T-cell (primary cell): ENCODE measurements at regions not wholly inside any gene's neighbourhood (a gene's known extent, or its start where the extent isn't known, plus 50 kb on each side); places are given as distances from the start of the nearest gene placed in this dataset.

Source experiments
- ATAC-seq, 4 experiments: fragments of 200-7000 bp in 3 of 4; fragments of 150-1000 bp in 1 of 4; cut with Tn5 transposase; replicated peaks in 1 of 4; 1 replicate in 3 of 4; 2 replicates in 1 of 4; pipeline ENCODE4 v1.10.0; 2021; ENCODE audit warnings: moderate library complexity in 3 of 4, mild to moderate bottlenecking in 2 of 4, moderate number of reproducible peaks in 1 of 4
- CTCF ChIA-PET, 2 donors: fragments of 300-600 bp; sonication (Branson Sonifier 250); formaldehyde crosslinking; loops; one replicate each; lab custom pipeline; 2022; ENCODE audit warnings: antibody characterized with exemption in 2 of 2; lab: Charles Lee
- POLR2A ChIA-PET, 2 donors: fragments of 300-600 bp; sonication (Branson Sonifier 250); formaldehyde crosslinking; loops; one replicate each; lab custom pipeline; 2022; ENCODE audit warnings: antibody characterized with exemption in 2 of 2; lab: Charles Lee
- DNase-seq, 35 experiments: peaks; one replicate each; pipeline versions ENCODE4 v3.0.0 to v3.0.0-alpha.2; 2013 to 2023
- H3K27ac ChIP-seq: one replicate; pipeline ENCODE4 v1.5.1; 2013; ENCODE audit warnings: low read length
- H3K27me3 ChIP-seq, 2 experiments: replicated peaks in 1 of 2; 1 replicate in 1 of 2; 2 replicates in 1 of 2; pipeline versions ENCODE4 v1.6.1 to v1.7.0; 2013; ENCODE audit warnings: low read length in 1 of 2, mixed read lengths in 1 of 2; ENCODE audit not compliant: control insufficient read depth in 2 of 2, insufficient read depth in 2 of 2; ENCODE audit errors: extremely low read depth in 1 of 2
- H3K36me3 ChIP-seq, 2 donors: 1 replicate in 1 of 2; 2 replicates in 1 of 2; pipeline versions ENCODE4 v1.6.1 to v1.7.0; 2013; ENCODE audit warnings: low read length in 1 of 2; ENCODE audit not compliant: control insufficient read depth in 2 of 2, insufficient read depth in 1 of 2; ENCODE audit errors: extremely low read depth in 1 of 2
- H3K4me1 ChIP-seq, 2 experiments: 1 replicate in 1 of 2; 2 replicates in 1 of 2; pipeline versions ENCODE4 v1.6.1 to v1.7.0; 2013; ENCODE audit warnings: low read length in 2 of 2, mixed read lengths in 1 of 2; ENCODE audit not compliant: insufficient read depth in 2 of 2, control insufficient read depth in 1 of 2; ENCODE audit errors: extremely low read depth in 1 of 2
- H3K4me3 ChIP-seq, 2 donors: 1 replicate in 1 of 2; 2 replicates in 1 of 2; pipeline versions ENCODE4 v1.5.1 to v1.7.0; 2013; ENCODE audit warnings: mild to moderate bottlenecking in 2 of 2, low read length in 1 of 2, moderate library complexity in 1 of 2; ENCODE audit not compliant: control insufficient read depth in 1 of 2; ENCODE audit errors: extremely low read depth in 1 of 2
- H3K9me3 ChIP-seq: 2 replicates; pipeline ENCODE4 v1.7.0; 2013
- H3K27ac Mint-ChIP-seq, 2 donors: one replicate each; pipeline ENCODE4 v1.8.0; 2020 to 2021; ENCODE audit warnings: mild to moderate bottlenecking in 2 of 2, mixed read lengths in 2 of 2
- H3K27me3 Mint-ChIP-seq, 2 donors: one replicate each; pipeline ENCODE4 v1.8.0; 2021 to 2022; ENCODE audit warnings: mixed read lengths in 2 of 2
- H3K36me3 Mint-ChIP-seq: one replicate; pipeline ENCODE4 v1.8.0; 2021; ENCODE audit warnings: mixed read lengths
- H3K4me1 Mint-ChIP-seq, 3 donors: one replicate each; pipeline ENCODE4 v1.8.0; 2020 to 2022; ENCODE audit warnings: mixed read lengths in 3 of 3, mild to moderate bottlenecking in 1 of 3
- H3K4me3 Mint-ChIP-seq, 3 donors: one replicate each; pipeline ENCODE4 v1.8.0; 2020 to 2022; ENCODE audit warnings: mild to moderate bottlenecking in 3 of 3, mixed read lengths in 3 of 3, moderate library complexity in 3 of 3
- H3K9me3 Mint-ChIP-seq, 3 donors: one replicate each; pipeline ENCODE4 v1.8.0; 2020 to 2022; ENCODE audit warnings: mixed read lengths in 3 of 3
- WGBS: methylation state at CpG from one replicate; pipeline ENCODE4 v1.1.5; 2013; ENCODE audit warnings: missing lambda C conversion rate; ENCODE audit not compliant: insufficient coverage; 5-methylcytosine and 5-hydroxymethylcytosine counted together

- Mint-ChIP-seq H3K27ac (no peak overlapping the region), H3K9me3 (no peaks in the 10 kb centered on the region), H3K27me3 (peaks cover 16 to 20% of the 10 kb centered on the region in 2 donors), H3K4me3 (no peak overlapping the region), H3K36me3 (no peaks in the 10 kb centered on the region), H3K4me1 (no peaks in the 10 kb centered on the region)
- H3K36me3 ChIP-seq: no peaks in the 10 kb centered on the region
- no peaks in the 10 kb centered on the region for H3K9me3 ChIP-seq
- no peak overlapping the region for H3K27ac ChIP-seq
- no peaks in the 10 kb centered on the region for H3K4me1 ChIP-seq
- DNase-seq: no peak
- ChIA-PET CTCF (no interaction called here), POLR2A (interaction anchor here in 1 of 2 donors (0.7 kb wide), 1 partner anchor 14 kb away, joined by 3 read pairs; no protein-coding TSS in a partner anchor)
- ATAC-seq: no peak
- no peak overlapping the region for H3K4me3 ChIP-seq
- 100% methylated on average over 1 of the region's 2 CpGs for WGBS
- peaks cover 0 to 17% of the 10 kb centered on the region in 2 experiments for H3K27me3 ChIP-seq
Measured at GRCh38 chr4:110289601-110290100, 91.2 kb upstream of the ELOVL6 start.

- WGBS: no CpG with 5 or more reads among the region's 2 CpGs
- H3K27ac Mint-ChIP-seq: no peak overlapping the region
- H3K36me3 Mint-ChIP-seq: no peaks in the 10 kb centered on the region
- Histone ChIP-seq H3K36me3 (no peaks in the 10 kb centered on the region), H3K27ac (no peak overlapping the region), H3K9me3 (no peaks in the 10 kb centered on the region), H3K4me1 (no peaks in the 10 kb centered on the region), H3K27me3 (peaks cover 0 to 5% of the 10 kb centered on the region in 2 experiments), H3K4me3 (no peak overlapping the region)
- H3K9me3 Mint-ChIP-seq: no peaks in the 10 kb centered on the region
- ChIA-PET POLR2A (interaction anchor here in 1 of 2 donors (0.6 kb wide), 1 partner anchor 29 kb away, joined by 3 read pairs; no protein-coding TSS in a partner anchor), CTCF (no interaction called here)
- no peaks in the 10 kb centered on the region for H3K4me1 Mint-ChIP-seq
- H3K27me3 Mint-ChIP-seq: peaks cover 7 to 9% of the 10 kb centered on the region in 2 donors
- no peak overlapping the region for H3K4me3 Mint-ChIP-seq
- ATAC-seq (no peak), DNase-seq (no peak)
Measured at GRCh38 chr4:110287130-110287529, 88.7 kb upstream of the ELOVL6 start.

- ChIA-PET POLR2A (no interaction called here), CTCF (interaction anchor here in 1 of 2 donors (0.7 kb wide), 1 partner anchor 30 kb away, joined by 6 read pairs; no protein-coding TSS in a partner anchor)
- no peaks in the 10 kb centered on the region for H3K36me3 Mint-ChIP-seq
- H3K27ac ChIP-seq: no peak overlapping the region
- no peaks in the 10 kb centered on the region for H3K27me3 ChIP-seq
- no peaks in the 10 kb centered on the region for H3K36me3 ChIP-seq
- H3K27me3 Mint-ChIP-seq: peaks cover 5 to 7% of the 10 kb centered on the region in 2 donors
- 81% methylated on average over 2 of the region's 2 CpGs for WGBS
- DNase-seq: no peak
- H3K4me1 ChIP-seq: no peaks in the 10 kb centered on the region
- H3K9me3 ChIP-seq: no peaks in the 10 kb centered on the region
- no peaks in the 10 kb centered on the region for H3K4me1 Mint-ChIP-seq
- no peak overlapping the region for H3K4me3 ChIP-seq
- no peak overlapping the region for H3K27ac Mint-ChIP-seq
- peaks cover 0 to 3% (median 0%) of the 10 kb centered on the region in 3 donors for H3K9me3 Mint-ChIP-seq
- no peak for ATAC-seq
- H3K4me3 Mint-ChIP-seq: no peak overlapping the region
Measured at GRCh38 chr4:110278127-110278526, 79.7 kb upstream of the ELOVL6 start.

- ATAC-seq: no peak
Measured at GRCh38 chr4:110275871-110276270, 77.5 kb upstream of the ELOVL6 start.

DNA sequence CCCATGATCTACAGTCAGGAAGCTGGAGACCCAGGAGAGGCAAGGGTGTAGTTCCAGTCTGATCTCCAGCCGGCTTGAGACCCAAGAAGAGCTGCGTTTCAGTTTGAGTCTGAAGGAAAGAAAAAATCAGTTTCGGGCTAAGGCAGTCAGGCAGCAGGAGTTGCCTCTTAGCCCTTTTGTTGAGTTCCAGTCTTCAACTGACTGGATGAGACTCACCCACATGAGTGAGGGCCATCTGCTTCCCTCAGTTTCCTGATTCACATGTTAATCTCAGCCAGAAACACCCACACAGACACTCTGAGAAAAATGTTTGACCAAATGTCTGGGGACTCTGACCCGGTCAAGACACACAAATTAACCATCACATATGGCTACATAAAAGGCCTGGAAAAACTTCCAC is 73.6 kb upstream of the ELOVL6 start:
- H3K27me3 ChIP-seq: peaks cover 0 to 2% of the 10 kb centered on the region in 2 experiments
- no peaks in the 10 kb centered on the region for H3K4me1 ChIP-seq
- H3K4me1 Mint-ChIP-seq: no peaks in the 10 kb centered on the region
- ATAC-seq (no peak), DNase-seq (no peak)
- peaks cover 0 to 3% (median 0%) of the 10 kb centered on the region in 3 donors for H3K9me3 Mint-ChIP-seq
- H3K9me3 ChIP-seq: no peaks in the 10 kb centered on the region
- no peaks in the 10 kb centered on the region for H3K36me3 Mint-ChIP-seq
- no peak overlapping the region for H3K27ac Mint-ChIP-seq
- ChIA-PET CTCF (no interaction called here), POLR2A (no interaction called here)
- no peak overlapping the region for H3K4me3 ChIP-seq
- H3K27ac ChIP-seq: no peak overlapping the region
- WGBS: 83% methylated on average over 3 of the region's 4 CpGs
- no peaks in the 10 kb centered on the region for H3K36me3 ChIP-seq
- peaks cover 5% of the 10 kb centered on the region in 2 donors for H3K27me3 Mint-ChIP-seq
- no peak overlapping the region for H3K4me3 Mint-ChIP-seq

More at GRCh38 chr4:110275871-110276270, 77.5 kb upstream of the ELOVL6 start:
- ChIA-PET CTCF (no interaction called here), POLR2A (no interaction called here)
- Histone ChIP-seq H3K36me3 (no peaks in the 10 kb centered on the region), H3K4me1 (no peaks in the 10 kb centered on the region), H3K27me3 (peaks cover 0 to 2% of the 10 kb centered on the region in 2 experiments), H3K27ac (no peak overlapping the region), H3K9me3 (no peaks in the 10 kb centered on the region), H3K4me3 (no peak overlapping the region)
- Mint-ChIP-seq H3K36me3 (no peaks in the 10 kb centered on the region), H3K27me3 (peaks cover 3 to 5% of the 10 kb centered on the region in 2 donors), H3K4me3 (no peak overlapping the region), H3K4me1 (no peaks in the 10 kb centered on the region), H3K9me3 (peaks cover 0 to 3% (median 0%) of the 10 kb centered on the region in 3 donors), H3K27ac (no peak overlapping the region)
- DNase-seq: no peak

GRCh38 chr4:110270492-110271197 is 72.2 kb upstream of the ELOVL6 start:
- Histone ChIP-seq H3K27me3 (peaks cover 0 to 2% of the 10 kb centered on the region in 2 experiments), H3K4me1 (no peaks in the 10 kb centered on the region), H3K4me3 (no peak overlapping the region), H3K9me3 (no peaks in the 10 kb centered on the region), H3K27ac (no peak overlapping the region), H3K36me3 (no peaks in the 10 kb centered on the region)
- POLR2A ChIA-PET: no interaction called here
- ATAC-seq (no peak), DNase-seq (no peak)
- H3K4me1 Mint-ChIP-seq: no peaks in the 10 kb centered on the region
- CTCF ChIA-PET: interaction anchor here in 1 of 2 donors (0.7 kb wide), 1 partner anchor 269 kb away, joined by 3 read pairs; no protein-coding TSS in a partner anchor
- peaks cover 0 to 3% (median 0%) of the 10 kb centered on the region in 3 donors for H3K9me3 Mint-ChIP-seq
- no peak overlapping the region for H3K27ac Mint-ChIP-seq
- H3K27me3 Mint-ChIP-seq: peaks cover 2 to 5% of the 10 kb centered on the region in 2 donors
- no peaks in the 10 kb centered on the region for H3K36me3 Mint-ChIP-seq
- no peak overlapping the region for H3K4me3 Mint-ChIP-seq
- WGBS: 69% methylated on average over 2 of the region's 3 CpGs
